ENCODE measurements at regions not wholly inside any gene's neighbourhood (a gene's known extent, or its start where the extent isn't known, plus 50 kb on each side); places are given as distances from the start of the nearest gene placed in this dataset.

- H3K27ac ChIP-seq (ENCODE audit: low read depth in 1 of 2, low read length in 2 of 2), result no peak overlapping the region
- no peak for DNase-seq (ENCODE audit: low spot score)
- no peaks in the 10 kb centered on the region for H3K36me3 ChIP-seq (ENCODE audit: control insufficient read depth in 4 of 4, insufficient read depth in 3 of 4, low read depth in 1 of 4, low read length in 3 of 4)
- H3K27me3 ChIP-seq (ENCODE audit: control insufficient read depth in 4 of 4, insufficient read depth in 4 of 4, low read length in 3 of 4), result no peaks in the 10 kb centered on the region
- peaks cover 0 to 7% (median 1%) of the 10 kb centered on the region in 4 donors for H3K9me3 ChIP-seq (ENCODE audit: control insufficient read depth in 4 of 4, low read length in 3 of 4)
- H3K4me3 ChIP-seq (ENCODE audit: low read depth in 1 of 3, low read length in 3 of 3), result no peak overlapping the region
- no peaks in the 10 kb centered on the region for H3K4me1 ChIP-seq (ENCODE audit: control insufficient read depth in 4 of 4, insufficient read depth in 4 of 4, low read length in 3 of 4)
- TF ChIP-seq SP1 (IDR thresholded peaks at IDR 0.05) (no peak), FOXA1 (IDR thresholded peaks at IDR 0.05) (no peak), HNF4A (conservative IDR thresholded peaks at IDR 0.05) (no peak), RAD21 (IDR thresholded peaks at IDR 0.05) (no peak), EGR1 (IDR thresholded peaks at IDR 0.05; ENCODE audit: low read depth in 2 of 2) (no peak), RXRA (IDR thresholded peaks at IDR 0.05) (no peak), NR2F2 (IDR thresholded peaks at IDR 0.05) (no peak), CTCF (IDR thresholded peaks at IDR 0.05; ENCODE audit: low read depth, low read length, missing input control) (no peak), YY1 (IDR thresholded peaks at IDR 0.05) (no peak), HNF4G (IDR thresholded peaks at IDR 0.05) (no peak), REST (IDR thresholded peaks at IDR 0.05) (no peak), MAX (IDR thresholded peaks at IDR 0.05) (no peak), FOXA2 (IDR thresholded peaks at IDR 0.05) (no peak), JUND (IDR thresholded peaks at IDR 0.05) (no peak), ZBTB33 (IDR thresholded peaks at IDR 0.05) (no peak), TAF1 (conservative IDR thresholded peaks at IDR 0.05) (no peak), GABPA (IDR thresholded peaks at IDR 0.05 in 1 of 2, conservative IDR thresholded peaks at IDR 0.05 in 1 of 2) (no peak), ATF3 (IDR thresholded peaks at IDR 0.05) (no peak)
- WGBS, result 60% methylated on average over 2 of the region's 2 CpGs
- H3K9ac ChIP-seq (ENCODE audit: low read depth in 1 of 2, low read length in 2 of 2), result no peak overlapping the region
These were observed 705.4 kb upstream of the RAB6C start for GRCh38 chr2:129274038-129274415.

Measured in liver (tissue), 8 donors.